GM12878 (cell line): ENCODE measurements at regions not wholly inside any gene's neighbourhood (a gene's known extent, or its start where the extent isn't known, plus 50 kb on each side); places are given as distances from the start of the nearest gene placed in this dataset.

Source experiments
- ATAC-seq: fragments of 200-7000 bp; cut with Tn5 transposase; 3 replicates; pipeline ENCODE4 v1.9.1; 2020; ENCODE audit warnings: mild to moderate bottlenecking, moderate library complexity
- BruUV-seq: library from RNA; stranded (reverse); fragments of 400-500 nt; replicated peaks from 2 replicates; lab custom pipeline; 2021; lab: Mats Ljungman, UMichigan
- CTCF ChIA-PET: fragments of 300-600 bp; sonication (Branson Sonifier 250); formaldehyde crosslinking; extraction: SDS; loops from one replicate; lab custom pipeline; 2021; ENCODE audit warnings: inconsistent platforms; lab: Yijun Ruan, JAX
- POLR2A ChIA-PET: fragments of 350-600 bp; formaldehyde crosslinking; extraction: SDS; loops from one replicate; lab custom pipeline; 2021; ENCODE audit warnings: inconsistent platforms; lab: Charles Lee
- RAD21 ChIA-PET: fragments of 300-600 bp; sonication (Branson Sonifier 250); formaldehyde crosslinking; loops from one replicate; lab custom pipeline; 2023; ENCODE audit warnings: antibody characterized with exemption; ENCODE audit not compliant: unreplicated experiment; lab: Charles Lee
- SMC1A ChIA-PET: fragments of 300-600 bp; sonication (Branson Sonifier 250); formaldehyde crosslinking; loops from one replicate; lab custom pipeline; 2023; ENCODE audit not compliant: unreplicated experiment, uncharacterized antibody; lab: Charles Lee
- DNase-seq: peaks from one replicate; pipeline ENCODE4 v3.0.0-alpha.2; 2011; ENCODE audit warnings: low read depth, low spot score
- FAIRE-seq: peaks from 3 replicates; lab custom pipeline; 2011; peaks lifted over from hg19 to GRCh38; lab: Jason Lieb, UNC
- H2AFZ ChIP-seq: 2 replicates; pipeline ENCODE4 v1.6.0; 2011; ENCODE audit warnings: low read depth, low read length, control low read depth; ENCODE audit not compliant: control insufficient read depth
- H3K27ac ChIP-seq: 2 replicates; pipeline ENCODE4 v1.5.1; 2011; ENCODE audit warnings: control low read depth; ENCODE audit not compliant: control insufficient read depth, insufficient read depth
- H3K27me3 ChIP-seq, 2 experiments: replicated peaks in 1 of 2; 2 replicates each; pipeline versions ENCODE4 v1.6.0 to v1.6.1; 2011; ENCODE audit warnings: low read length in 1 of 2; ENCODE audit not compliant: control insufficient read depth in 2 of 2, insufficient read depth in 2 of 2
- H3K36me3 ChIP-seq, 2 experiments: 2 replicates each; pipeline ENCODE4 v1.5.1; 2011; ENCODE audit warnings: low read length in 1 of 2; ENCODE audit not compliant: control insufficient read depth in 2 of 2, insufficient read depth in 2 of 2
- H3K4me1 ChIP-seq: 2 replicates; pipeline ENCODE4 v1.6.1; 2011; ENCODE audit warnings: mild to moderate bottlenecking, low read length, moderate library complexity, mixed read lengths; ENCODE audit not compliant: control insufficient read depth, insufficient read depth
- H3K4me2 ChIP-seq: 2 replicates; pipeline ENCODE4 v1.6.0; 2011; ENCODE audit warnings: control low read depth; ENCODE audit not compliant: control insufficient read depth, insufficient read depth
- H3K4me3 ChIP-seq: fragments of 200-600 bp; sonication (generic); 2 replicates; pipeline ENCODE4 v1.5.1; 2016
- H3K79me2 ChIP-seq: 2 replicates; pipeline ENCODE4 v1.6.0; 2011; ENCODE audit warnings: low read length; ENCODE audit not compliant: control insufficient read depth, insufficient read depth
- H3K9ac ChIP-seq: 2 replicates; pipeline ENCODE4 v1.8.0; 2011; ENCODE audit warnings: low read length, control low read depth, mixed read lengths; ENCODE audit not compliant: control insufficient read depth, insufficient read depth
- H3K9me3 ChIP-seq: replicated peaks from 3 replicates; pipeline ENCODE4 v1.5.1; 2011; ENCODE audit warnings: mild to moderate bottlenecking, low read length; ENCODE audit not compliant: control insufficient read depth, insufficient read depth
- H4K20me1 ChIP-seq: 2 replicates; pipeline ENCODE4 v1.6.0; 2011; ENCODE audit not compliant: control insufficient read depth, insufficient read depth
- DPF2 ChIP-seq: fragments of 450-650 bp; IDR thresholded peaks from 2 replicates; pipeline ENCODE4 v1.6.1; 2017; ENCODE audit warnings: mild to moderate bottlenecking
- EZH2 ChIP-seq: IDR thresholded peaks from 2 replicates; pipeline ENCODE4 v1.6.1; 2012; ENCODE audit warnings: low read depth, mild to moderate bottlenecking, control low read depth, inconsistent platforms, low read length, borderline replicate concordance; ENCODE audit not compliant: control insufficient read depth
- FOS ChIP-seq: IDR thresholded peaks from 3 replicates; pipeline ENCODE4 v1.6.1; 2011; ENCODE audit warnings: borderline replicate concordance; ENCODE audit not compliant: insufficient read length; ENCODE audit errors: extremely low read depth
- NKRF ChIP-seq: fragments of 450-650 bp; conservative IDR thresholded peaks from 2 replicates; pipeline ENCODE4 v1.6.1; 2017; ENCODE audit warnings: mild to moderate bottlenecking, moderate library complexity
- NR2F1 ChIP-seq: fragments of 450-650 bp; conservative IDR thresholded peaks from 2 replicates; pipeline ENCODE4 v1.6.1; 2017; ENCODE audit warnings: mild to moderate bottlenecking
- PKNOX1 ChIP-seq: fragments of 450-650 bp; IDR thresholded peaks from 2 replicates; pipeline ENCODE4 v1.6.1; 2016; ENCODE audit warnings: mild to moderate bottlenecking
- PRDM15 ChIP-seq: fragments of 450-650 bp; formaldehyde crosslinking; IDR thresholded peaks from 2 replicates; pipeline ENCODE4 v1.4.0; 2020; ENCODE audit warnings: mild to moderate bottlenecking, moderate library complexity
- RCOR1 ChIP-seq: conservative IDR thresholded peaks from 2 replicates; pipeline ENCODE4 v1.6.1; 2012; ENCODE audit warnings: low read depth, low read length, improper control_type of control experiment
- WGBS: methylation state at CpG from one replicate; pipeline ENCODE4 v1.1.6; 2016; ENCODE audit warnings: low lambda C conversion rate; ENCODE audit not compliant: insufficient replicate concordance, insufficient coverage; ENCODE audit errors: missing lambda C conversion rate; 5-methylcytosine and 5-hydroxymethylcytosine counted together
- in situ Hi-C: fragments of 300-500 bp; cut with MboI; formaldehyde crosslinking; loops from 9 replicates; pipeline ENCODE4 v1.14.3; 2018; ENCODE audit warnings: mixed read lengths
- intact Hi-C: fragments of 100-400 bp; cut with micrococcal nuclease; formaldehyde crosslinking; loops from one replicate; pipeline ENCODE4 v1.14.2; 2022; ENCODE audit not compliant: unreplicated experiment
- TF ChIP-seq, protein P1 (sequence below): IDR thresholded peaks from 2 replicates; pipeline ENCODE4 v1.6.1; 2012; ENCODE audit warnings: mild to moderate bottlenecking, low read depth, low read length

- no peak for TF ChIP-seq NKRF
- no peak for TF ChIP-seq RCOR1
- TF ChIP-seq FOS, result no peak
Measured at GRCh38 chr10:20418286-20418685, 478.8 kb downstream of the NEBL start (continued).

DNA sequence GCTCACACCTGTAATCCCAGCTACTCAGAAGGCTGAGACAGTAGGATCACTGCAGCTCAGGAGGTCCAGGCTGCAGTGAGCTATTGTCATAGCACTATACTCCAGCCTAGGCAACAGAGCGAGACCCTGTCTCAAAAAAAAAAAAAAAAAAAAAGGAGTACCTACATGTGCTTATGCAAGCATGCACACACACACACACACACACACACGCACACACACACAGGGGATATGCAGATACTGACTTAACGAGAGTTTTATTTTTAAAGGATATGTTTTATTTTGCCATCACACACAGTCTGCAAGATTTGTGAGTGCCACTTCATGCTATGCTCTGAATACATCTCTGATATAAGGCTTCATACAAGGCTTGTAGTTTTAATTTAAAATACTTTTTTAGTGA is 479.3 kb downstream of the NEBL start:
- 0% methylated on average over 2 of the region's 3 CpGs for WGBS
- Histone ChIP-seq H3K27me3 (no peaks in the 10 kb centered on the region), H2AFZ (no peak overlapping the region), H3K9me3 (no peaks in the 10 kb centered on the region), H3K79me2 (no peaks in the 10 kb centered on the region), H4K20me1 (no peaks in the 10 kb centered on the region), H3K9ac (no peak overlapping the region), H3K36me3 (no peaks in the 10 kb centered on the region), H3K4me2 (no peak overlapping the region), H3K27ac (no peak overlapping the region), H3K4me1 (no peaks in the 10 kb centered on the region), H3K4me3 (no peak overlapping the region)
- POLR2A ChIA-PET, result no interaction called here
- RAD21 ChIA-PET, result no interaction called here
- intact Hi-C loops (no loop called here), in situ Hi-C loops (no loop called here)
- no peak for DNase-seq
- no peak for ATAC-seq
- SMC1A ChIA-PET, result interaction anchor here (0.6 kb wide), 1 partner anchor 302 kb away, joined by 3 read pairs; no protein-coding TSS in a partner anchor
- BruUV-seq, result no TSS peak
- CTCF ChIA-PET, result interaction anchor here (0.8 kb wide), 1 partner anchor 30 kb away, joined by 4 read pairs; no protein-coding TSS in a partner anchor
- FAIRE-seq, result no peak
- no peak for TF ChIP-seq PKNOX1
- TF ChIP-seq, protein P1, sequence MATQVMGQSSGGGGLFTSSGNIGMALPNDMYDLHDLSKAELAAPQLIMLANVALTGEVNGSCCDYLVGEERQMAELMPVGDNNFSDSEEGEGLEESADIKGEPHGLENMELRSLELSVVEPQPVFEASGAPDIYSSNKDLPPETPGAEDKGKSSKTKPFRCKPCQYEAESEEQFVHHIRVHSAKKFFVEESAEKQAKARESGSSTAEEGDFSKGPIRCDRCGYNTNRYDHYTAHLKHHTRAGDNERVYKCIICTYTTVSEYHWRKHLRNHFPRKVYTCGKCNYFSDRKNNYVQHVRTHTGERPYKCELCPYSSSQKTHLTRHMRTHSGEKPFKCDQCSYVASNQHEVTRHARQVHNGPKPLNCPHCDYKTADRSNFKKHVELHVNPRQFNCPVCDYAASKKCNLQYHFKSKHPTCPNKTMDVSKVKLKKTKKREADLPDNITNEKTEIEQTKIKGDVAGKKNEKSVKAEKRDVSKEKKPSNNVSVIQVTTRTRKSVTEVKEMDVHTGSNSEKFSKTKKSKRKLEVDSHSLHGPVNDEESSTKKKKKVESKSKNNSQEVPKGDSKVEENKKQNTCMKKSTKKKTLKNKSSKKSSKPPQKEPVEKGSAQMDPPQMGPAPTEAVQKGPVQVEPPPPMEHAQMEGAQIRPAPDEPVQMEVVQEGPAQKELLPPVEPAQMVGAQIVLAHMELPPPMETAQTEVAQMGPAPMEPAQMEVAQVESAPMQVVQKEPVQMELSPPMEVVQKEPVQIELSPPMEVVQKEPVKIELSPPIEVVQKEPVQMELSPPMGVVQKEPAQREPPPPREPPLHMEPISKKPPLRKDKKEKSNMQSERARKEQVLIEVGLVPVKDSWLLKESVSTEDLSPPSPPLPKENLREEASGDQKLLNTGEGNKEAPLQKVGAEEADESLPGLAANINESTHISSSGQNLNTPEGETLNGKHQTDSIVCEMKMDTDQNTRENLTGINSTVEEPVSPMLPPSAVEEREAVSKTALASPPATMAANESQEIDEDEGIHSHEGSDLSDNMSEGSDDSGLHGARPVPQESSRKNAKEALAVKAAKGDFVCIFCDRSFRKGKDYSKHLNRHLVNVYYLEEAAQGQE, result no peak
- TF ChIP-seq EZH2, result no peak
- no peak for TF ChIP-seq DPF2
- no peak for TF ChIP-seq NR2F1
- no peak for TF ChIP-seq PRDM15
